ENCODE measurements at regions not wholly inside any gene's neighbourhood (a gene's known extent, or its start where the extent isn't known, plus 50 kb on each side); places are given as distances from the start of the nearest gene placed in this dataset.
"Not testable (repeated sequence)": the region's sequence is repeated elsewhere in the genome, so short reads cannot be mapped to it uniquely, and the experiment has no call there.

GRCh38 chr2:59259913-59260312 lies 1018.8 kb upstream of the FANCL start:
- DNase-seq = no peak
- ATAC-seq = no peak

- ATAC-seq = no peak
- no peak for DNase-seq
Observed at GRCh38 chr2:59256290-59256689, 1015.2 kb upstream of the FANCL start.

- ATAC-seq (no peak), DNase-seq (no peak)
Observed at GRCh38 chr2:59254279-59254678, 1013.2 kb upstream of the FANCL start.

GRCh38 chr2:59250307-59250677 lies 1009.2 kb upstream of the FANCL start:
- DNase-seq = no peak
- no peak for ATAC-seq

GRCh38 chr2:59249441-59250306 lies 1008.5 kb upstream of the FANCL start:
- no peak for ATAC-seq
- DNase-seq = no peak

- DNase-seq (no peak), ATAC-seq (no peak)
Observed at GRCh38 chr2:59239146-59239545, 998.0 kb upstream of the FANCL start.

- DNase-seq = no peak
- no peak for ATAC-seq
Observed at GRCh38 chr2:59237311-59237710, 996.2 kb upstream of the FANCL start.

GRCh38 chr2:59236723-59237122 lies 995.6 kb upstream of the FANCL start:
- no peak for ATAC-seq
- DNase-seq = no peak

- ATAC-seq = no peak
- DNase-seq = no peak
Observed at GRCh38 chr2:59233920-59234319, 992.8 kb upstream of the FANCL start.

- DNase-seq = no peak
- ATAC-seq = no peak
Observed at GRCh38 chr2:59233448-59233847, 992.3 kb upstream of the FANCL start.

- ATAC-seq = no peak
- no peak for DNase-seq
Observed at GRCh38 chr2:59232394-59233165, 991.5 kb upstream of the FANCL start.

- ATAC-seq, DNase-seq: not testable (repeated sequence)
Observed at GRCh38 chr2:59226362-59226761, 985.2 kb upstream of the FANCL start.

- ATAC-seq (no peak), DNase-seq (no peak)
Observed at GRCh38 chr2:59223742-59224141, 982.6 kb upstream of the FANCL start.

- ATAC-seq (no peak), DNase-seq (no peak)
Observed at GRCh38 chr2:59217360-59217759, 976.2 kb upstream of the FANCL start.

GRCh38 chr2:59206361-59206760 lies 965.2 kb upstream of the FANCL start:
- DNase-seq = no peak
- ATAC-seq = no peak

- DNase-seq (no peak), ATAC-seq (no peak)
Observed at GRCh38 chr2:59204040-59204439, 962.9 kb upstream of the FANCL start.

- DNase-seq = no peak
- no peak for ATAC-seq
Observed at GRCh38 chr2:59196491-59196890, 955.4 kb upstream of the FANCL start.

GRCh38 chr2:59195851-59196250 lies 954.7 kb upstream of the FANCL start:
- ATAC-seq (no peak), DNase-seq (no peak)

- ATAC-seq (no peak), DNase-seq (no peak)
Observed at GRCh38 chr2:59191781-59192180, 950.7 kb upstream of the FANCL start.

GRCh38 chr2:59190518-59190917 lies 949.4 kb upstream of the FANCL start:
- ATAC-seq (no peak), DNase-seq (no peak)

- ATAC-seq = no peak
- no peak for DNase-seq
Observed at GRCh38 chr2:59184276-59185020, 943.3 kb upstream of the FANCL start.

- no peak for ATAC-seq
- DNase-seq = no peak
Observed at GRCh38 chr2:59183070-59183469, 941.9 kb upstream of the FANCL start.

GRCh38 chr2:59182249-59182648 lies 941.1 kb upstream of the FANCL start:
- DNase-seq = no peak
- no peak for ATAC-seq

Data from stimulated activated naive CD8-positive, alpha-beta T cell treated with anti-CD3 and anti-CD28 coated beads, Interleukin-15, Interleukin-2, amounts not matched to agents 100 U/mL and 50 U/mL, for 24 hours (primary cell).